ENCODE measurements at regions not wholly inside any gene's neighbourhood (a gene's known extent, or its start where the extent isn't known, plus 50 kb on each side); places are given as distances from the start of the nearest gene placed in this dataset.

GRCh38 chr1:213749558-213749957, 238.2 kb upstream of the PROX1 start:
- H3K4me3 Mint-ChIP-seq: no peak overlapping the region
- H3K9me3 Mint-ChIP-seq: peaks cover 6% of the 10 kb centered on the region
- H3K4me1 Mint-ChIP-seq: no peaks in the 10 kb centered on the region
- H3K36me3 Mint-ChIP-seq: no peaks in the 10 kb centered on the region
- H3K27ac Mint-ChIP-seq: no peak overlapping the region
- TF ChIP-seq CTCF (IDR thresholded peaks at IDR 0.05; ENCODE audit: unreplicated experiment): no peak
- no peak for DNase-seq (ENCODE audit: low spot score in 2 of 2, unreplicated experiment in 2 of 2)
- H3K27me3 Mint-ChIP-seq (ENCODE audit: low read depth): peaks cover 41% of the 10 kb centered on the region

DNA sequence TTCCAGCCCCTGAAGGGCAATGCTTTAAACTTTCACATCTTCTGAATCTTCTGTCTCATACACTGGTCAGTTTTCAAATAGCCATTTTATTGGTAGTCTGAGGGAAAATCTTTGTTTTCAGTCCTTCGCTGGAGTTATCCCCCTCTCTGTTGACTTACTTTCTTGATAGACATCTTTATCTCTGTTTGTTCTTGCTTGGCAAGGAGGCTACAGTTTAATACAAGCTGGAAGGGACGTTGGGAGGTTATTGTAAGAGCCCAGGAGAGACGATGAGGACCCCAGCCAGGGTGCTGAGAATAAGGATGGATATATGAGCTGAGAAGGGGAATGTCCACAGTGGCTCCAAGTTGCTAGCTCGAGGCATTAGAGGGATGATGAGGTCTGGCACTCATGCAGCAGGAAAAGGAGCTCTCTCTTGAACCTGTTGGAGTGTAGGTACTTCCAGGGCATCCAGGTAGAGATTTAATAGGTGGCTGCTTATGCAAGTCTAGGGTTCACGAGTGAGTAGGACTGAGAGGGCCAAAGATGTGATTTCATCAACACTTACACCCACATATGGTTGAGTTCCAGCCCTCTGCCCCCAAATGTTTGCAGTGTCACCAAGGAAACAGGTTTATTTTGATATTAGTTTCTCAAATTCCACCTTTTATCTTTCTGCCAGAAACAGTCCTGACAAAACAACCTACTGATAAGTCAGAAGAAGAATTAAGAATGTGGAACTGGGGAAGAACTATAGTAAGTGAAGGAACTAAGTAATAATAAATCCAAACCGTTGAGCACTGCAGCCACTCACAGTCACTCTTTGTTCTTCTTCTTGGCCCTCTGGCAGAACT, 237.3 kb upstream of the PROX1 start:
- no peak for TF ChIP-seq CTCF (IDR thresholded peaks at IDR 0.05; ENCODE audit: unreplicated experiment)
- H3K27me3 Mint-ChIP-seq (ENCODE audit: low read depth): peaks cover 42% of the 10 kb centered on the region
- H3K4me1 Mint-ChIP-seq: no peaks in the 10 kb centered on the region
- no peak for DNase-seq (ENCODE audit: low spot score in 2 of 2, unreplicated experiment in 2 of 2)
- no peak overlapping the region for H3K4me3 Mint-ChIP-seq
- H3K9me3 Mint-ChIP-seq: peaks cover 6% of the 10 kb centered on the region
- no peak overlapping the region for H3K27ac Mint-ChIP-seq
- H3K36me3 Mint-ChIP-seq: no peaks in the 10 kb centered on the region

GRCh38 chr1:213751064-213751397, 236.7 kb upstream of the PROX1 start:
- H3K4me1 Mint-ChIP-seq: no peaks in the 10 kb centered on the region
- H3K4me3 Mint-ChIP-seq: no peak overlapping the region
- H3K27me3 Mint-ChIP-seq (ENCODE audit: low read depth): peaks cover 46% of the 10 kb centered on the region
- H3K36me3 Mint-ChIP-seq: no peaks in the 10 kb centered on the region
- H3K27ac Mint-ChIP-seq: no peak overlapping the region
- no peak for TF ChIP-seq CTCF (IDR thresholded peaks at IDR 0.05; ENCODE audit: unreplicated experiment)
- peaks cover 6% of the 10 kb centered on the region for H3K9me3 Mint-ChIP-seq
- DNase-seq (ENCODE audit: low spot score in 2 of 2, unreplicated experiment in 2 of 2): no peak

- Mint-ChIP-seq H3K9me3 (peaks cover 7% of the 10 kb centered on the region), H3K27ac (no peak overlapping the region), H3K4me3 (no peak overlapping the region), H3K27me3 (ENCODE audit: low read depth) (peaks cover 59% of the 10 kb centered on the region), H3K36me3 (no peaks in the 10 kb centered on the region), H3K4me1 (peaks cover 2% of the 10 kb centered on the region)
- DNase-seq (ENCODE audit: low spot score in 2 of 2, unreplicated experiment in 2 of 2): no peak
- no peak for TF ChIP-seq CTCF (IDR thresholded peaks at IDR 0.05; ENCODE audit: unreplicated experiment)
These were observed 228.2 kb upstream of the PROX1 start for GRCh38 chr1:213759359-213760181.

DNA sequence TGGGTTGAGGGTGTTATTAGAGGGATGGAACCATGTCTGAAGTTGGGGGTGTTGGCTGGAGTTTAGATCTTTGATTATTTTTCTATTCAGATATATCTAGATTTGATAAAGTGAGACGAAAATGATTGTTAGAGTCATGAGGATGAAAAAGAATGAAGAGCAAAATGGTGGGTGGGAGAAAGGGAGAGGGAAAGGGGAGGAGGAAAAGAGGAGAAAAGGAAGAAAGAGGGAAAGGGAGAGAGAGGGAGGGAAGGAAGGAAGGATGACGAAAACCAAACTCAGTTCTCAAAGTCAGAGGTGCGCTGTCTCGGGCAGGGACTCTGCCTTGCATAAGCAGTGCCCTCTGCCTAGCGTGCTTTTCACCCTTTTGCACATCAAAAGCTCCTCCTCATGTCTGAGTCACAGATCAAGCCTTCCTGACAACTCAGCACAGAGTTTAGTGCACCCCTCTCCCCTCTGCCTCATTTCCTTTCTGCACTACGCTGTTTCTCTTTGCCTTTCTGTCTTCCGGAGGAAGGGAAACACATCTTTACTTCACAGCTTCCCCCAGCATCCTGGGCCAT, 225.8 kb upstream of the PROX1 start:
- peaks cover 2% of the 10 kb centered on the region for H3K4me1 Mint-ChIP-seq
- no peak overlapping the region for H3K27ac Mint-ChIP-seq
- TF ChIP-seq CTCF (IDR thresholded peaks at IDR 0.05; ENCODE audit: unreplicated experiment): no peak
- peaks cover 57% of the 10 kb centered on the region for H3K27me3 Mint-ChIP-seq (ENCODE audit: low read depth)
- no peaks in the 10 kb centered on the region for H3K36me3 Mint-ChIP-seq
- no peak overlapping the region for H3K4me3 Mint-ChIP-seq
- no peak for DNase-seq (ENCODE audit: low spot score in 2 of 2, unreplicated experiment in 2 of 2)
- peaks cover 6% of the 10 kb centered on the region for H3K9me3 Mint-ChIP-seq

Data from mesothelial cell of epicardium (in vitro differentiated cells).